ENCODE measurements at regions not wholly inside any gene's neighbourhood (a gene's known extent, or its start where the extent isn't known, plus 50 kb on each side); places are given as distances from the start of the nearest gene placed in this dataset.

DNA sequence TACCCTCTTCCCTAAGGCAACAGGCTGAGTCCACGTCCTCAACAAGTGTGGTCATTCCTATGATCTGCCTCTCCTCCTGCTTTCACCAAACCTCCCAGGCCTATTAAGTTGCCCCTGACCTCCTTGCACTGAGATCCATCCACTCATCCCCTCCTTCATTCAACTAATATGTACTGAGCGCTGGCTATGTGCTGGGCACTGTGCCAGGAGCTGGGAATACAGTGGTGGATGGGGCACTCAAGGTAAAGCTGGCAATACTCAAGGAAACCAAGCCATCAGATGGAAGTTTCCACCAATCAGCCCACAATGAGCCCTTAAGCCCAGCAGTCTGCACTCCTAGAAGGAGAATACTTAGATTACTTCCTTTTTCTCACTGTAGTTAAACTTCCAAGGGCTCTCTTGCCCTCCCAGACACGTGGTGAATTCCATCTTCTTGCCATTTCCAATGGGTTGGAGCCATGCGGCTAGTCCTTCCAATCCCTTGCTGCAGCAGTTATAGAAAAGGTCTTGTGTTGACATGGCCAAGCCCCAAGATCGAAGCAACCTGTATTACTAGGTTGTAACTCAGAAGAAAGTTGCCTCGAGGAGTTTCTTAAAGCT is 279.9 kb upstream of the RUNX1 start:
- DNase-seq (ENCODE audit: low read depth in 2 of 3, low spot score in 2 of 3), result no peak

- no peak for DNase-seq (ENCODE audit: low read depth in 2 of 3, low spot score in 2 of 3)
These were observed 277.6 kb upstream of the RUNX1 start for GRCh38 chr21:35326677-35327076.

- DNase-seq (ENCODE audit: low read depth in 2 of 3, low spot score in 2 of 3), result no peak
These were observed 276.9 kb upstream of the RUNX1 start for GRCh38 chr21:35325953-35326352.

GRCh38 chr21:35324372-35325220 is 275.5 kb upstream of the RUNX1 start:
- no peak for DNase-seq (ENCODE audit: low read depth in 2 of 3, low spot score in 2 of 3)

- no peak for DNase-seq (ENCODE audit: low read depth in 2 of 3, low spot score in 2 of 3)
These were observed 274.8 kb upstream of the RUNX1 start for GRCh38 chr21:35323947-35324346.

GRCh38 chr21:35321322-35322200 is 272.5 kb upstream of the RUNX1 start:
- no peak for DNase-seq (ENCODE audit: low read depth in 2 of 3, low spot score in 2 of 3)

GRCh38 chr21:35319684-35320283 is 270.7 kb upstream of the RUNX1 start:
- no peak for DNase-seq (ENCODE audit: low read depth in 2 of 3, low spot score in 2 of 3)

DNA sequence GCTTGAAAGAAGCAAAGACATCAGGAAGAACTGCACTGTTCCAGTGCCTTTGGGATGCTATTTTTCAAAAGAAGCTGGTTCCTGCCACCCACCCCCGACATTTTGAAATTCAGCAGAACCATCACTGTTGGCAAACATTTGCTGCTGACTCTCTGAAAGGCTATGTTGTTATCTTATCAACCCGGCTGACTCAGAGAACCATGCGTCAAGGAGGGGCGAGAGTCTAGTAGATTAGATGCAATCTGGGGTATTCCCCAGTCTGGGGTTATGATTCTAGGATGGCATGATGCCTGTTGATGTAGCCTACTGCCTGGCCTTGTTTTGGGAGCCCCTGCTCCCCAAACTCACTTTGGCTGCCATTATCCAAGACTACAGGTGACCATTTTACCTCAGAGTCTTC is 267.8 kb upstream of the RUNX1 start:
- no peak for DNase-seq (ENCODE audit: low read depth in 2 of 3, low spot score in 2 of 3)

- no peak for DNase-seq (ENCODE audit: low read depth in 2 of 3, low spot score in 2 of 3)
These were observed 267.4 kb upstream of the RUNX1 start for GRCh38 chr21:35316456-35316855.

DNA sequence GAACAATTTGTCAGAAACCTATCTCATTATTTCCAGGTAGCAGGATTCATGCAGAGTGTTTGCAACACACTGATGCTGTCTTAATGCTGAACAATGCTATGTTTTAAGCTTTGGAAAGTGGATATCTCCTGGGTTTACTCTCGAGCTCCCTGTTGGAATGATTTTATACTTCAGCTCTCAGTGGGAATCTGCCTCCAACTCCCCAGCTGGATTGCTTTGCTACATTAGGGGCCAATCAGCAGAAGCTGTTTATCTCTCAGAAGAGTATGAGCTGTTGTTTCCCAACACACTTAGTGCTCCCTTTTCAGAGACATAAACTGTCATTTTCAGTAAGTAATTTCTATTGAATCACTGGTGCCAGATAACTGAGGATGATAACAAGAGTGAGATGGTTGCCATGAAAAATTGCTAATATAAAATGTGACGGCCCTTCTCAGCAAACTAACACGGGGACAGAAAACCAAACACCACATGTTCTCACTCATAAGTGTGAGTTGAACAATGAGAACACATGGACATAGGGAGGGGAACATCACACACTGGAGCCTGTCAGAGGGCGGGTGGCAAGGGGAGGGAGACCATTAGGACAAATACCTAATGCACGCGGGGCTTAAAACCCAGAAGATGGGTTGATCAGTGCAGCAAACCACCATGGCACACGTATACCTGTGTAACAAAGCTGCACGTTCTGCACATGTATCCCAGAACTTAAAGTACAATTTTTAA is 265.9 kb upstream of the RUNX1 start:
- DNase-seq (ENCODE audit: low read depth in 2 of 3, low spot score in 2 of 3), result no peak

DNA sequence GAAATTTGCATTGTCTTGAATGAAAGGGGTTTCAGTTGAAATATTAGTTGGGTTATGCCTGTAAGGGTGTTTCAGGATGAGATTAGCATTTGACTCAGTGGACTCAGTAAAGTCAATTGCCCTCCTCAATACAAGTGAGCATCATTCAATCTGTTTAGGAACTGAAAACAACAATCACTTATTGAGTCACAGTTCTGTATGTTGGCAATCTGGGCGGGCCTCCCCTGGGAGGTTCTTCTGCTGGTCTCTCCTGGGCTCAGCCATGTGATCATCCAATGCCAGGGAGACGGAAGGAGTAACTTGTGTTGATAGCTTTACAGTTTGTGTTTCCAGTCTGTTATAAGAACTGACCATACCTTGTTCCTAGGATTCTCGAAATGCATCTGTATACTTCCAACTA is 262.9 kb upstream of the RUNX1 start:
- no peak for DNase-seq (ENCODE audit: low read depth in 2 of 3, low spot score in 2 of 3)

- no peak for DNase-seq (ENCODE audit: low read depth in 2 of 3, low spot score in 2 of 3)
These were observed 260.2 kb upstream of the RUNX1 start for GRCh38 chr21:35309316-35309715.

DNA sequence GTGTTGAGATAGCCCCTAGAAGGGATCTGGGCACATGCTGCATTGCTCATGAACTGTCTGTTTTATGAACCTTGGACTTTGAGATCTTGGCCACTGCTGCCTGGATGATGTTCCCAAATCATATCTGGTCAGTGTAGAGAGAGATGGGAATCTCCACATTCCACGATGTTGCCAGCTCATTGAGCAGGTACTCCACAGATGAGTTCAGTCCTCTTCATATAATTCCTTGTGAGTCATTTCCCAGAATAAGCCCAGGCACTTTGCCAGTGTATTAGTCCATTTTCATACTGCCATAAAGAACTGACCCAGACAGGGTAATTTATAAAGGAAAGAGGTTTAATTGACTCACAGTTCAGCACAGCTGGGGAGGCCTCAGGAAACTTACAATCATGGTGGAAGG is 254.0 kb upstream of the RUNX1 start:
- no peak for DNase-seq (ENCODE audit: low read depth in 2 of 3, low spot score in 2 of 3)

GRCh38 chr21:35298757-35299156 is 249.7 kb upstream of the RUNX1 start:
- no peak for DNase-seq (ENCODE audit: low read depth in 2 of 3, low spot score in 2 of 3)

GRCh38 chr21:35297665-35298064 is 248.6 kb upstream of the RUNX1 start:
- DNase-seq (ENCODE audit: low read depth in 2 of 3, low spot score in 2 of 3), result no peak

GRCh38 chr21:35294231-35294898 is 245.3 kb upstream of the RUNX1 start:
- DNase-seq (ENCODE audit: low read depth in 2 of 3, low spot score in 2 of 3), result no peak

GRCh38 chr21:35291973-35292627 is 243.0 kb upstream of the RUNX1 start:
- no peak for DNase-seq (ENCODE audit: low read depth in 2 of 3, low spot score in 2 of 3)

DNA sequence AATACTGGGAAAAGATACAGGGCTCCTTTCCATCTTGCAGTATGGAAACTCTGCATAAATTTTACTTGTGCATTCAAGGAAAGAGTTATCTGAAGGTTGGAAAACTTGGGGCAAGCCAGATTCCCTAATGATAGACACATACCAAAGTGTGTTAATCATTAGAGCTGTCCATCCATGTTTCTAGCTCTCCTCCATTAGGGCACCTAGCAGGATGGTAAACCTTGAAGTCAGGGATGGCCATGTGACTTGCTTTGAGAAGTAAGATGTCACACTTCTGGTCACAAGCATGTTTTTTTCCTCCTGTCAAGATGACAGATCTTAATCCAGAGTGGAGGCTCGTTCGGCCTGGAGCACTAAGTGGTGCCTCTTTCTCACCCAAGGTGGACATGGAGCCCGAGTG is 241.9 kb upstream of the RUNX1 start:
- DNase-seq (ENCODE audit: low read depth in 2 of 3, low spot score in 2 of 3), result no peak

- DNase-seq (ENCODE audit: low read depth in 2 of 3, low spot score in 2 of 3), result no peak
These were observed 239.1 kb upstream of the RUNX1 start for GRCh38 chr21:35288238-35288637.

GRCh38 chr21:35284199-35284598 is 235.1 kb upstream of the RUNX1 start:
- DNase-seq (ENCODE audit: low read depth in 2 of 3, low spot score in 2 of 3), result no peak

Measured in activated CD8-positive, alpha-beta memory T cell treated with anti-CD3 and anti-CD28 coated beads for 48 hours (primary cell).